Right lobe of liver (tissue), 6 donors: ENCODE measurements at regions not wholly inside any gene's neighbourhood (a gene's known extent, or its start where the extent isn't known, plus 50 kb on each side); places are given as distances from the start of the nearest gene placed in this dataset.

Source experiments
- ATAC-seq, 4 donors: fragments of 200-7000 bp; cut with Tn5 transposase; one replicate each; pipeline ENCODE4 v1.9.1; 2020; ENCODE audit warnings: mild to moderate bottlenecking in 4 of 4, moderate library complexity in 4 of 4
- DNase-seq, 3 donors: peaks; one replicate each; pipeline ENCODE4 v3.0.0-alpha.2; 2020
- H3K27ac ChIP-seq, 3 donors: fragments of 200-600 bp; one replicate each; pipeline ENCODE4 v1.8.0; 2022
- H3K27me3 ChIP-seq, 2 donors: fragments of 200-600 bp; one replicate each; pipeline ENCODE4 v1.8.0; 2022
- H3K36me3 ChIP-seq, 4 donors: fragments of 200-600 bp; sonication (generic) in 1 of 4; one replicate each; pipeline versions ENCODE4 v1.5.1 to v1.8.0; 2017 to 2022; ENCODE audit warnings: control low read depth in 1 of 4
- H3K4me1 ChIP-seq, 4 donors: fragments of 200-600 bp; sonication (generic) in 1 of 4; one replicate each; pipeline versions ENCODE4 v1.5.1 to v1.8.0; 2017 to 2022; ENCODE audit warnings: control low read depth in 1 of 4
- H3K4me3 ChIP-seq, 3 donors: fragments of 200-600 bp; one replicate each; pipeline ENCODE4 v1.8.0; 2022
- H3K9me3 ChIP-seq, 4 donors: fragments of 200-600 bp; sonication (generic) in 1 of 4; one replicate each; pipeline versions ENCODE4 v1.5.1 to v1.8.0; 2017 to 2022; ENCODE audit warnings: control low read depth in 1 of 4
- CTCF ChIP-seq, 4 donors: fragments of 200-600 bp in 3 of 4; fragments of 450-650 bp in 1 of 4; IDR thresholded peaks; one replicate each; pipeline versions ENCODE4 v1.5.1 to v1.8.0; 2016 to 2022; ENCODE audit warnings: antibody characterized with exemption in 4 of 4, mild to moderate bottlenecking in 2 of 4
- POLR2A ChIP-seq: fragments of 450-650 bp; IDR thresholded peaks from one replicate; pipeline ENCODE4 v1.6.1; 2017; ENCODE audit warnings: antibody characterized with exemption, mild to moderate bottlenecking
- WGBS: methylation state at CpG from one replicate; pipeline ENCODE4 v1.1.6; 2018; ENCODE audit warnings: low coverage, low lambda C conversion rate; ENCODE audit not compliant: insufficient coverage; ENCODE audit errors: missing lambda C conversion rate; 5-methylcytosine and 5-hydroxymethylcytosine counted together
- intact Hi-C, 2 donors: fragments of 100-400 bp; cut with DNase I; formaldehyde crosslinking; loops; one replicate each; pipeline versions ENCODE4 v1.11.2 to v1.14.1; 2022
- donor health status: DM: no; HTN: yes; CAD: no.
- donor health status: DM: no; HTN: no; CAD: no.
- donor health status: DM: no; HTN: no; CAD: no.
- donor health status: DM: no; HTN: yes; CAD: no.
- donor health status: DM: no; HTN: yes; CAD: no.

- ATAC-seq (no peak), DNase-seq (no peak)
- intact Hi-C loops = no loop called here
- 82% methylated on average over 1 of the region's 1 CpG for WGBS
- Histone ChIP-seq H3K36me3 (no peaks in the 10 kb centered on the region), H3K27ac (no peak overlapping the region), H3K27me3 (no peaks in the 10 kb centered on the region), H3K4me1 (no peaks in the 10 kb centered on the region), H3K9me3 (no peaks in the 10 kb centered on the region), H3K4me3 (no peak overlapping the region)
- TF ChIP-seq POLR2A (no peak), CTCF (IDR thresholded peaks at IDR 0.05) (no peak)
Observed at GRCh38 chr5:116900793-116901192, 326.2 kb upstream of the SEMA6A start.

- intact Hi-C loops = no loop called here
- Histone ChIP-seq H3K27me3 (no peaks in the 10 kb centered on the region), H3K27ac (no peak overlapping the region), H3K36me3 (no peaks in the 10 kb centered on the region), H3K4me1 (no peaks in the 10 kb centered on the region), H3K9me3 (no peaks in the 10 kb centered on the region), H3K4me3 (no peak overlapping the region)
- DNase-seq (no peak), ATAC-seq (no peak)
- 29% methylated on average over 2 of the region's 2 CpGs for WGBS
- TF ChIP-seq POLR2A = no peak
- no peak for TF ChIP-seq CTCF (IDR thresholded peaks at IDR 0.05)
Observed at GRCh38 chr5:116898917-116899316, 324.3 kb upstream of the SEMA6A start.

GRCh38 chr5:116897291-116897690, 322.7 kb upstream of the SEMA6A start:
- ATAC-seq = no peak
- WGBS = 44% methylated on average over 3 of the region's 3 CpGs
- H3K9me3 ChIP-seq = no peaks in the 10 kb centered on the region
- H3K36me3 ChIP-seq = no peaks in the 10 kb centered on the region
- no peaks in the 10 kb centered on the region for H3K27me3 ChIP-seq
- H3K27ac ChIP-seq = no peak overlapping the region
- no peak for TF ChIP-seq POLR2A
- TF ChIP-seq CTCF (IDR thresholded peaks at IDR 0.05) = no peak
- no peak overlapping the region for H3K4me3 ChIP-seq
- no peaks in the 10 kb centered on the region for H3K4me1 ChIP-seq
- intact Hi-C loops = no loop called here
- no peak for DNase-seq

- no peak for DNase-seq
- Histone ChIP-seq H3K4me3 (no peak overlapping the region), H3K9me3 (no peaks in the 10 kb centered on the region), H3K4me1 (no peaks in the 10 kb centered on the region), H3K27ac (no peak overlapping the region), H3K36me3 (no peaks in the 10 kb centered on the region), H3K27me3 (no peaks in the 10 kb centered on the region)
- intact Hi-C loops = no loop called here
- ATAC-seq = no peak
- TF ChIP-seq CTCF (IDR thresholded peaks at IDR 0.05) (no peak), POLR2A (no peak)
Observed at GRCh38 chr5:116896001-116896400, 321.4 kb upstream of the SEMA6A start.

- Histone ChIP-seq H3K4me1 (no peaks in the 10 kb centered on the region), H3K27me3 (no peaks in the 10 kb centered on the region), H3K27ac (no peak overlapping the region), H3K36me3 (no peaks in the 10 kb centered on the region), H3K4me3 (no peak overlapping the region), H3K9me3 (no peaks in the 10 kb centered on the region)
- ATAC-seq (no peak), DNase-seq (no peak)
- intact Hi-C loops = no loop called here
- TF ChIP-seq CTCF (IDR thresholded peaks at IDR 0.05) = no peak
- no peak for TF ChIP-seq POLR2A
Observed at GRCh38 chr5:116892993-116893392, 318.4 kb upstream of the SEMA6A start.
